ENCODE measurements at regions not wholly inside any gene's neighbourhood (a gene's known extent, or its start where the extent isn't known, plus 50 kb on each side); places are given as distances from the start of the nearest gene placed in this dataset.

GRCh38 chr2:64750001-64750816, 96.5 kb upstream of the SERTAD2 start:
- no peak for TF ChIP-seq CTCF (IDR thresholded peaks at IDR 0.05; ENCODE audit: borderline replicate concordance)
- Histone ChIP-seq H3K27me3 (ENCODE audit: low read depth) (no peaks in the 10 kb centered on the region), H3K4me1 (peaks cover 34% of the 10 kb centered on the region), H3K36me3 (no peaks in the 10 kb centered on the region), H3K4me3 (peak overlapping the region; percentile 79), H3K27ac (replicated peaks) (peak overlapping the region; percentile 99), H3K9me3 (replicated peaks) (no peaks in the 10 kb centered on the region)
- intact Hi-C loops (cut with micrococcal nuclease): no loop called here
- peak; percentile 48 for DNase-seq

- Histone ChIP-seq H3K36me3 (no peaks in the 10 kb centered on the region), H3K9me3 (replicated peaks) (peaks cover 1% of the 10 kb centered on the region), H3K4me3 (peak overlapping the region; percentile 79), H3K4me1 (peaks cover 34% of the 10 kb centered on the region), H3K27ac (replicated peaks) (peak overlapping the region; percentile 99), H3K27me3 (ENCODE audit: low read depth) (no peaks in the 10 kb centered on the region)
- peak; percentile 100 for DNase-seq
- peak; percentile 33 for TF ChIP-seq CTCF (IDR thresholded peaks at IDR 0.05; ENCODE audit: borderline replicate concordance)
- intact Hi-C loops (cut with micrococcal nuclease): no loop called here
These were observed 97.1 kb upstream of the SERTAD2 start for GRCh38 chr2:64750817-64751285.

GRCh38 chr2:64751286-64752260, 97.9 kb upstream of the SERTAD2 start:
- no peak for DNase-seq
- intact Hi-C loops (cut with micrococcal nuclease): no loop called here
- peak; percentile 71 for TF ChIP-seq CTCF (IDR thresholded peaks at IDR 0.05; ENCODE audit: borderline replicate concordance)
- Histone ChIP-seq H3K4me1 (peaks cover 34% of the 10 kb centered on the region), H3K9me3 (replicated peaks) (peaks cover 6% of the 10 kb centered on the region), H3K27me3 (ENCODE audit: low read depth) (no peaks in the 10 kb centered on the region), H3K36me3 (no peaks in the 10 kb centered on the region), H3K4me3 (peak overlapping the region; percentile 79), H3K27ac (replicated peaks) (peak overlapping the region; percentile 99)

- TF ChIP-seq CTCF (IDR thresholded peaks at IDR 0.05; ENCODE audit: borderline replicate concordance): no peak
- Histone ChIP-seq H3K36me3 (no peaks in the 10 kb centered on the region), H3K9me3 (replicated peaks) (peaks cover 6% of the 10 kb centered on the region), H3K27me3 (ENCODE audit: low read depth) (no peaks in the 10 kb centered on the region), H3K27ac (replicated peaks) (no peak overlapping the region), H3K4me1 (peaks cover 33% of the 10 kb centered on the region), H3K4me3 (no peak overlapping the region)
- no peak for DNase-seq
- intact Hi-C loops (cut with micrococcal nuclease): no loop called here
These were observed 99.7 kb upstream of the SERTAD2 start for GRCh38 chr2:64753399-64753798.

- no peaks in the 10 kb centered on the region for H3K36me3 ChIP-seq
- peaks cover 21% of the 10 kb centered on the region for H3K4me1 ChIP-seq
- H3K4me3 ChIP-seq: no peak overlapping the region
- H3K27me3 ChIP-seq (ENCODE audit: low read depth): no peaks in the 10 kb centered on the region
- TF ChIP-seq CTCF (IDR thresholded peaks at IDR 0.05; ENCODE audit: borderline replicate concordance): no peak
- intact Hi-C loops (cut with micrococcal nuclease): no loop called here
- DNase-seq: no peak
- H3K9me3 ChIP-seq (replicated peaks): peaks cover 6% of the 10 kb centered on the region
- no peak overlapping the region for H3K27ac ChIP-seq (replicated peaks)
These were observed 100.9 kb upstream of the SERTAD2 start for GRCh38 chr2:64754570-64754969.
